ENCODE measurements at regions not wholly inside any gene's neighbourhood (a gene's known extent, or its start where the extent isn't known, plus 50 kb on each side); places are given as distances from the start of the nearest gene placed in this dataset.

DNA sequence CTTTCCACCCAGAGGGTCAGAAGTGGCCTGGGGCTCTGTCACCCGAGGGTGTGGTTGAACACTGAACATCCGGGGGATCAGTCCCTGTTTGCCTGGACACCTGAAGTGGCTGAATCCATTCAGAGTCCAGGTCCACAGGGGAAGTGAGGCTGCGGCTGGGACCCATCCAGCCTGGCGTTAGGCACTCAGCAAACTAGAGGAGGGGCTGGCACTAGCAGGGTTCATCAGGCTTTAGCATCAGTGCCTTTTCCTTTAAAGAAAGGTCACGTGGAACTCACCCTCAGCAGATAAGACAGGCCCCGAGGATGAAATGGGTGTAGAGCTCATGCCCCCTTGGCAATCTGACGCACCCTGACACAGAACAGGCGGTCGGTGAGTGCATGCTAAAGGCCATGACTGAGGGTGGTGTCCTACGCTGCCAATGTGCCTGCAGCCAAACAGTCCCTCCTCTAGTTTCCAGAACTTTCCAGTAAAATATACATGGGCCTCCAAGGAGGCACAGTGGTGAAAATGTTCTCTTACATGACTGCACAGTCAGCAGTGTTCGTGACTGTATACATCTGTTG, 72.4 kb upstream of the ARHGEF7 start:
- Histone ChIP-seq H3F3A (replicated peaks; ENCODE audit: low read depth) (no peaks in the 10 kb centered on the region), H3K4me1 (ENCODE audit: insufficient read depth) (no peaks in the 10 kb centered on the region; the same call in 1 of the 2 replicates), H3K79me2 (replicated peaks; ENCODE audit: insufficient read depth) (no peaks in the 10 kb centered on the region), H3K4me2 (no peak overlapping the region), H2AFZ (no peak overlapping the region), H3K27me3 (ENCODE audit: insufficient read depth) (no peaks in the 10 kb centered on the region), H4K20me1 (replicated peaks; ENCODE audit: insufficient read depth) (no peaks in the 10 kb centered on the region), H3K4me3 (no peak overlapping the region), H3K27ac (ENCODE audit: low read depth) (no peak overlapping the region), H3K36me3 (ENCODE audit: insufficient read depth) (no peaks in the 10 kb centered on the region; the same call in 1 of the 2 replicates), H3K9me2 (ENCODE audit: insufficient read depth) (peaks cover 5% of the 10 kb centered on the region)
- Mint-ChIP-seq H3K27ac (no peak overlapping the region), H3K36me3 (ENCODE audit: low read depth) (peaks cover 30% of the 10 kb centered on the region), H3K4me3 (no peak overlapping the region), H3K9me3 (peaks cover 41% of the 10 kb centered on the region), H3K27me3 (ENCODE audit: insufficient read depth, low read depth, poor library complexity) (no peaks in the 10 kb centered on the region), H3K4me1 (peaks cover 1% of the 10 kb centered on the region; the same call in 2 of the 3 replicates)
- TF ChIP-seq, protein P1, sequence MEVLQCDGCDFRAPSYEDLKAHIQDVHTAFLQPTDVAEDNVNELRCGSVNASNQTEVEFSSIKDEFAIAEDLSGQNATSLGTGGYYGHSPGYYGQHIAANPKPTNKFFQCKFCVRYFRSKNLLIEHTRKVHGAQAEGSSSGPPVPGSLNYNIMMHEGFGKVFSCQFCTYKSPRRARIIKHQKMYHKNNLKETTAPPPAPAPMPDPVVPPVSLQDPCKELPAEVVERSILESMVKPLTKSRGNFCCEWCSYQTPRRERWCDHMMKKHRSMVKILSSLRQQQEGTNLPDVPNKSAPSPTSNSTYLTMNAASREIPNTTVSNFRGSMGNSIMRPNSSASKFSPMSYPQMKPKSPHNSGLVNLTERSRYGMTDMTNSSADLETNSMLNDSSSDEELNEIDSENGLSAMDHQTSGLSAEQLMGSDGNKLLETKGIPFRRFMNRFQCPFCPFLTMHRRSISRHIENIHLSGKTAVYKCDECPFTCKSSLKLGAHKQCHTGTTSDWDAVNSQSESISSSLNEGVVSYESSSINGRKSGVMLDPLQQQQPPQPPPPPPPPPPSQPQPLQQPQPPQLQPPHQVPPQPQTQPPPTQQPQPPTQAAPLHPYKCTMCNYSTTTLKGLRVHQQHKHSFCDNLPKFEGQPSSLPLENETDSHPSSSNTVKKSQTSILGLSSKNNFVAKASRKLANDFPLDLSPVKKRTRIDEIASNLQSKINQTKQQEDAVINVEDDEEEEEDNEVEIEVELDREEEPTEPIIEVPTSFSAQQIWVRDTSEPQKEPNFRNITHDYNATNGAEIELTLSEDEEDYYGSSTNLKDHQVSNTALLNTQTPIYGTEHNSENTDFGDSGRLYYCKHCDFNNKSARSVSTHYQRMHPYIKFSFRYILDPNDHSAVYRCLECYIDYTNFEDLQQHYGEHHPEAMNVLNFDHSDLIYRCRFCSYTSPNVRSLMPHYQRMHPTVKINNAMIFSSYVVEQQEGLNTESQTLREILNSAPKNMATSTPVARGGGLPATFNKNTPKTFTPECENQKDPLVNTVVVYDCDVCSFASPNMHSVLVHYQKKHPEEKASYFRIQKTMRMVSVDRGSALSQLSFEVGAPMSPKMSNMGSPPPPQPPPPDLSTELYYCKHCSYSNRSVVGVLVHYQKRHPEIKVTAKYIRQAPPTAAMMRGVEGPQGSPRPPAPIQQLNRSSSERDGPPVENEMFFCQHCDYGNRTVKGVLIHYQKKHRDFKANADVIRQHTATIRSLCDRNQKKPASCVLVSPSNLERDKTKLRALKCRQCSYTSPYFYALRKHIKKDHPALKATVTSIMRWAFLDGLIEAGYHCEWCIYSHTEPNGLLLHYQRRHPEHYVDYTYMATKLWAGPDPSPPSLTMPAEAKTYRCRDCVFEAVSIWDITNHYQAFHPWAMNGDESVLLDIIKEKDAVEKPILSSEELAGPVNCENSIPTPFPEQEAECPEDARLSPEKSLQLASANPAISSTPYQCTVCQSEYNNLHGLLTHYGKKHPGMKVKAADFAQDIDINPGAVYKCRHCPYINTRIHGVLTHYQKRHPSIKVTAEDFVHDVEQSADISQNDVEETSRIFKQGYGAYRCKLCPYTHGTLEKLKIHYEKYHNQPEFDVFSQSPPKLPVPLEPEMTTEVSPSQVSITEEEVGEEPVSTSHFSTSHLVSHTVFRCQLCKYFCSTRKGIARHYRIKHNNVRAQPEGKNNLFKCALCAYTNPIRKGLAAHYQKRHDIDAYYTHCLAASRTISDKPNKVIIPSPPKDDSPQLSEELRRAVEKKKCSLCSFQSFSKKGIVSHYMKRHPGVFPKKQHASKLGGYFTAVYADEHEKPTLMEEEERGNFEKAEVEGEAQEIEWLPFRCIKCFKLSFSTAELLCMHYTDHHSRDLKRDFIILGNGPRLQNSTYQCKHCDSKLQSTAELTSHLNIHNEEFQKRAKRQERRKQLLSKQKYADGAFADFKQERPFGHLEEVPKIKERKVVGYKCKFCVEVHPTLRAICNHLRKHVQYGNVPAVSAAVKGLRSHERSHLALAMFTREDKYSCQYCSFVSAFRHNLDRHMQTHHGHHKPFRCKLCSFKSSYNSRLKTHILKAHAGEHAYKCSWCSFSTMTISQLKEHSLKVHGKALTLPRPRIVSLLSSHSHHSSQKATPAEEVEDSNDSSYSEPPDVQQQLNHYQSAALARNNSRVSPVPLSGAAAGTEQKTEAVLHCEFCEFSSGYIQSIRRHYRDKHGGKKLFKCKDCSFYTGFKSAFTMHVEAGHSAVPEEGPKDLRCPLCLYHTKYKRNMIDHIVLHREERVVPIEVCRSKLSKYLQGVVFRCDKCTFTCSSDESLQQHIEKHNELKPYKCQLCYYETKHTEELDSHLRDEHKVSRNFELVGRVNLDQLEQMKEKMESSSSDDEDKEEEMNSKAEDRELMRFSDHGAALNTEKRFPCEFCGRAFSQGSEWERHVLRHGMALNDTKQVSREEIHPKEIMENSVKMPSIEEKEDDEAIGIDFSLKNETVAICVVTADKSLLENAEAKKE (CRISPR knock-in tag; IDR thresholded peaks at IDR 0.05), result no peak
- TF ChIP-seq EZH2phosphoT487 (IDR thresholded peaks at IDR 0.05; ENCODE audit: unreplicated experiment) (no peak), ZNF331 (CRISPR knock-in tag; IDR thresholded peaks at IDR 0.05; ENCODE audit: low read depth) (no peak), NANOG (IDR thresholded peaks at IDR 0.05; ENCODE audit: borderline replicate concordance) (no peak), JUNB (IDR thresholded peaks at IDR 0.05; ENCODE audit: unreplicated experiment) (no peak), EZH2 (IDR thresholded peaks at IDR 0.05; ENCODE audit: low read depth, unreplicated experiment) (no peak), ZNF114 (CRISPR knock-in tag; IDR thresholded peaks at IDR 0.05) (no peak), CREB1 (CRISPR knock-in tag; IDR thresholded peaks at IDR 0.05; ENCODE audit: low read depth) (no peak), STAT1 (IDR thresholded peaks at IDR 0.05; ENCODE audit: unreplicated experiment) (no peak), POLR2AphosphoS5 (IDR thresholded peaks at IDR 0.05; ENCODE audit: low read depth) (no peak)
- TF ChIP-seq, protein P2, sequence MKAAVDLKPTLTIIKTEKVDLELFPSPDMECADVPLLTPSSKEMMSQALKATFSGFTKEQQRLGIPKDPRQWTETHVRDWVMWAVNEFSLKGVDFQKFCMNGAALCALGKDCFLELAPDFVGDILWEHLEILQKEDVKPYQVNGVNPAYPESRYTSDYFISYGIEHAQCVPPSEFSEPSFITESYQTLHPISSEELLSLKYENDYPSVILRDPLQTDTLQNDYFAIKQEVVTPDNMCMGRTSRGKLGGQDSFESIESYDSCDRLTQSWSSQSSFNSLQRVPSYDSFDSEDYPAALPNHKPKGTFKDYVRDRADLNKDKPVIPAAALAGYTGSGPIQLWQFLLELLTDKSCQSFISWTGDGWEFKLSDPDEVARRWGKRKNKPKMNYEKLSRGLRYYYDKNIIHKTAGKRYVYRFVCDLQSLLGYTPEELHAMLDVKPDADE (IDR thresholded peaks at IDR 0.05), result no peak
- TF ChIP-seq, protein P3, sequence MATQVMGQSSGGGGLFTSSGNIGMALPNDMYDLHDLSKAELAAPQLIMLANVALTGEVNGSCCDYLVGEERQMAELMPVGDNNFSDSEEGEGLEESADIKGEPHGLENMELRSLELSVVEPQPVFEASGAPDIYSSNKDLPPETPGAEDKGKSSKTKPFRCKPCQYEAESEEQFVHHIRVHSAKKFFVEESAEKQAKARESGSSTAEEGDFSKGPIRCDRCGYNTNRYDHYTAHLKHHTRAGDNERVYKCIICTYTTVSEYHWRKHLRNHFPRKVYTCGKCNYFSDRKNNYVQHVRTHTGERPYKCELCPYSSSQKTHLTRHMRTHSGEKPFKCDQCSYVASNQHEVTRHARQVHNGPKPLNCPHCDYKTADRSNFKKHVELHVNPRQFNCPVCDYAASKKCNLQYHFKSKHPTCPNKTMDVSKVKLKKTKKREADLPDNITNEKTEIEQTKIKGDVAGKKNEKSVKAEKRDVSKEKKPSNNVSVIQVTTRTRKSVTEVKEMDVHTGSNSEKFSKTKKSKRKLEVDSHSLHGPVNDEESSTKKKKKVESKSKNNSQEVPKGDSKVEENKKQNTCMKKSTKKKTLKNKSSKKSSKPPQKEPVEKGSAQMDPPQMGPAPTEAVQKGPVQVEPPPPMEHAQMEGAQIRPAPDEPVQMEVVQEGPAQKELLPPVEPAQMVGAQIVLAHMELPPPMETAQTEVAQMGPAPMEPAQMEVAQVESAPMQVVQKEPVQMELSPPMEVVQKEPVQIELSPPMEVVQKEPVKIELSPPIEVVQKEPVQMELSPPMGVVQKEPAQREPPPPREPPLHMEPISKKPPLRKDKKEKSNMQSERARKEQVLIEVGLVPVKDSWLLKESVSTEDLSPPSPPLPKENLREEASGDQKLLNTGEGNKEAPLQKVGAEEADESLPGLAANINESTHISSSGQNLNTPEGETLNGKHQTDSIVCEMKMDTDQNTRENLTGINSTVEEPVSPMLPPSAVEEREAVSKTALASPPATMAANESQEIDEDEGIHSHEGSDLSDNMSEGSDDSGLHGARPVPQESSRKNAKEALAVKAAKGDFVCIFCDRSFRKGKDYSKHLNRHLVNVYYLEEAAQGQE (IDR thresholded peaks at IDR 0.05; ENCODE audit: unreplicated experiment), result no peak
- TF ChIP-seq, protein P4, sequence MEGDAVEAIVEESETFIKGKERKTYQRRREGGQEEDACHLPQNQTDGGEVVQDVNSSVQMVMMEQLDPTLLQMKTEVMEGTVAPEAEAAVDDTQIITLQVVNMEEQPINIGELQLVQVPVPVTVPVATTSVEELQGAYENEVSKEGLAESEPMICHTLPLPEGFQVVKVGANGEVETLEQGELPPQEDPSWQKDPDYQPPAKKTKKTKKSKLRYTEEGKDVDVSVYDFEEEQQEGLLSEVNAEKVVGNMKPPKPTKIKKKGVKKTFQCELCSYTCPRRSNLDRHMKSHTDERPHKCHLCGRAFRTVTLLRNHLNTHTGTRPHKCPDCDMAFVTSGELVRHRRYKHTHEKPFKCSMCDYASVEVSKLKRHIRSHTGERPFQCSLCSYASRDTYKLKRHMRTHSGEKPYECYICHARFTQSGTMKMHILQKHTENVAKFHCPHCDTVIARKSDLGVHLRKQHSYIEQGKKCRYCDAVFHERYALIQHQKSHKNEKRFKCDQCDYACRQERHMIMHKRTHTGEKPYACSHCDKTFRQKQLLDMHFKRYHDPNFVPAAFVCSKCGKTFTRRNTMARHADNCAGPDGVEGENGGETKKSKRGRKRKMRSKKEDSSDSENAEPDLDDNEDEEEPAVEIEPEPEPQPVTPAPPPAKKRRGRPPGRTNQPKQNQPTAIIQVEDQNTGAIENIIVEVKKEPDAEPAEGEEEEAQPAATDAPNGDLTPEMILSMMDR (conservative IDR thresholded peaks at IDR 0.05; ENCODE audit: low read depth in 2 of 2), result no peak
- no peak for ATAC-seq
- no peak for DNase-seq (ENCODE audit: low spot score)

Measured in GM23338 (cell line).